ENCODE measurements at regions not wholly inside any gene's neighbourhood (a gene's known extent, or its start where the extent isn't known, plus 50 kb on each side); places are given as distances from the start of the nearest gene placed in this dataset.
"Not testable (repeated sequence)": the region's sequence is repeated elsewhere in the genome, so short reads cannot be mapped to it uniquely, and the experiment has no call there.

GRCh38 chr14:55986069-55986468, 132.1 kb upstream of the PELI2 start:
- no peak for DNase-seq

DNA sequence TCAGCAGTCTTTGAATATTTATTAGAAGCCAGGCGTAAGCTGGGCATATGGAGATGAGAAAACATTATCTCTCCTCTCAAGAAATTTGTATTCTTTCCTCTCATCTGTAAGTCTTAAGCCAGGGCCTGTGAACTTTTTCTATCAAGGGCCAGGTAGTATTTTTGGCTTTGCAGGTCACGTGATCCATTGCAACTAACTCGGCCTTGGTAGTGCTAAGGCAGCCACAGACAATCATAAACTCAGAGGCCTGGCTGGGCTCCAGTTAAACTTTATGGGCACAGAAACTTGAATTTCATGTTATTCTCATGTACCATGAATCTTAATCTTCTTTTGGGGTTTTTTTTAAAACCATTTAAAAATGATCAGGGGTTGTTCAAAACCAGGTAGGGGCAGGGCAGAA, 117.4 kb upstream of the PELI2 start:
- no peak for DNase-seq

DNA sequence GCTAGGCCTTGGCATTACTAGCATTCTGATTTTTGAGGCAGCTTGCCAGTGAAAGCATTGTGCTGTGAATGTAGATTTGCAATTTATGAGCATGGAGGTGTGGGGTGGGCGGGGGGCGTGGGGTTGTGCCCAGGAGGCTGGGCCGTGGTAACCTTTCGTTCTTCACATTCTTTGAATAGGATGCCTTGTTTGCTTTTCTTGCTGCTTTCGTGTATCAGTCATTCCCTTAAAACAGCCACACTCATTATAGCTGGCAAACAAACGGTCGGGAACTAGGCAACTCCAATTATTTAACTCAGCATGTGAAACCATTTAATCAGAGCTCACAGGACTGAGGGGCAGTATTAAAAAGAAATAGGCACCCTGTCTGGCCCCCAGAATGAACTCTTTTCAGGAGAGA, 115.9 kb upstream of the PELI2 start:
- no peak for DNase-seq

DNA sequence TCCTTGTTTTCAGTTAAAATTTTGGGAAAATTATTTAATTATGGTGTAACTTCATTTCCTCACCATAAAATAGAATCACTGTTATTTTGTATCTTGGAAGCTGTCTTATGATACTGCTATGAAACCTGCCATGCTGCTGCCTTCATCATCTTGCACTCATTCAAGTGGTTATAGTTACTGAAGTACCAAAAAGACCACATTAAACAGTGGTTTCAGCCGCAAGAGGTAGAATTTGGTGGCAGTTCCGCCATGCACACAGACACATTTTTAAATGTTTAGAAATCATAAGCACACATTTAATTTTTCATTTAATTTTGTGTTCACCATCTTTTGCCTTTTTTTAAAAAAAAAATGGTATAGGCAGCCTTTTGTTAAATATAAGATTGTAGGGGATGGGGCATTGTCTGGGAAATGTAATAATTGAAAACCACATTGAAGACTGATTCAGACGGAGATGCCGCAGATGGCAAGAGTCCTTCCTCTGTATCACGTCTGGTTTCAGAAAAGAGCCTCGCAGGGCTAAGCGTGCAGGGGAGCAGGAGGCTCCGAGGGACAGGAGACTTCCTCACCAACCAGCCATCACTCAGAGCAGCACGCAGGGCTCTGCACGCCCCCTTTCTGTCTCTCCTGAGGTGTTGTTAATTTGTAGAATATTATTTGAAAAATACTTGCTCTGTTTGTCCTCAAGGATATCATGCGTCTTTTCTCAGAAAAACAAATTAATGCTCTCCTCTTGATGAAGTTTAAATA, 115.2 kb upstream of the PELI2 start:
- DNase-seq, result no peak

DNA sequence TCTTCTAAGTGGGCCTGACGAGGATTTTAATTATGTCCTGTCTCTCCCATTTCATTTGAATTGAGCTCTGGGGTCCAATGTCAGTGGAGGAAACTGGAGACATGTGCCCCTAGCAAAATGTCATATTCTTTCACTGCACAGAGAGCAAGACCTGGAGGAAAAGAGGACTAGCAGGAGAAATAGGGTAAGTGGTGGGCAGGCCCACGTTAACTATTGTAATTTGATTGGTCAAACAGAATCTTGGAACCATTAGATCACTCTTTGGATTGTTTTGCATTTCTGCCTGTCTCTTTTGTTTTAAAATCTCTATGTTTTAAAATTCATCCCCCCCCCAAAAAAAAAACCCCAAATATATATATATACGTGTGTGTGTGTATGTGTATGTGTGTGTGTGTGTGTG, 113.9 kb upstream of the PELI2 start:
- no peak for DNase-seq

- no peak for DNase-seq
These were observed 113.4 kb upstream of the PELI2 start for GRCh38 chr14:56004786-56005185.

DNA sequence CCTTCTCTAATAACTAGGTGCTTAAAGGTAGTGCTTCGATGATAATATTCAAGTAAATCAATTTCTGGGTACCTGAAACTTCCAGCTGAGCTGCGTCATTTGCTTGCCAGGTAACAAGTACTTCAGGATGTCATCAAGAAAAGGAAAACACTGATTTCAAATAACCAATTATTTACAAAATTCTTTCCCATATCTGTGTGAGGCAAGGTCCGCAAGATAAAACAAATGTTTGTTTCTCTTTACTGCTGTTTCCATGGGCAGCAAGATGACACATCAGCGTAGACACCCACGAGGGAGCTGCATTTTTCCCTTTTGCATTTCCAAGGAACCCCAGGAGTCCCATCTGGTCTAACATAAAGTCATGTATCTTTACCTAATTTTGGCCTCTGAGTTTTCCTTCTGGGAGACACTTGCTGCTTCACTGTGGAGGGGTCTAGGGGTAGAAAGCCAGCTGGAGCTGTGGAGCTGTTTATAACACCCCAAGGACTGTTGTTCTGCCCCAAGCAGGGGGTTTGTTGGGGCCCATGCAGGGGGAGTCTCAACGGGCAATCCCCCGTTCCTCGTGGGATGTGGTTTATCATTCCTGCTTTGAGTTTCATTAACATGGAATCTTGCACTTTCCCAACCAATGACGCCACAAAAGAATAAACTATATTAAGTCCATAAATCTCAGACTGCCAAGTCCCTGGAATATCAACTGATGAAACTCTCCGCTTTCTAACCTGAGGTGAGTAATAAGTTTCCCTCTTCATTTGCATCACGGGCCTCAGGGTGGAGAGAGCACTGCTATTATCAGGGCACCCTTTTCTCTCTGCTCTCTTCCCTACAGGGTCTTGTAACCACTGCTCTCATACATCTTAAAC, 112.8 kb upstream of the PELI2 start:
- DNase-seq, result no peak

DNA sequence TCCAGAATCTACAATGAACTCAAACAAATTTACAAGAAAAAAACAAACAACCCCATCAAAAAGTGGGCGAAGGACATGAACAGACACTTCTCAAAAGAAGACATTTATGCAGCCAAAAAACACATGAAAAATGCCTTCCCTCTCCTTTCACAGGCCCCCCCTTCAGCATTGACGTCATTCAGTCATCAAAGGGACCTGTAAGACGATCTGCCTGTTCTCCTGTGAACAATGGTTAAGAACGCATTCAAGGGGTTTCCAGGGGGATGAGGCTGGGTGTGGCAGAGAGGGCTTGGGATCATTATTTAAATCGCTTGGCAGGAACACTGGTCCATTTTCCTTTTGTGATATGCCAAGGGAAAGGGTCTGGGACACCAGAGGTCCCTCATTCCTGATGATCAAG, 110.7 kb upstream of the PELI2 start:
- DNase-seq, result not testable (repeated sequence)

GRCh38 chr14:56008150-56008549, 110.1 kb upstream of the PELI2 start:
- no peak for DNase-seq

- not testable (repeated sequence) for DNase-seq
These were observed 109.5 kb upstream of the PELI2 start for GRCh38 chr14:56008661-56009060.

GRCh38 chr14:56023661-56024081, 94.5 kb upstream of the PELI2 start:
- no peak for DNase-seq

DNA sequence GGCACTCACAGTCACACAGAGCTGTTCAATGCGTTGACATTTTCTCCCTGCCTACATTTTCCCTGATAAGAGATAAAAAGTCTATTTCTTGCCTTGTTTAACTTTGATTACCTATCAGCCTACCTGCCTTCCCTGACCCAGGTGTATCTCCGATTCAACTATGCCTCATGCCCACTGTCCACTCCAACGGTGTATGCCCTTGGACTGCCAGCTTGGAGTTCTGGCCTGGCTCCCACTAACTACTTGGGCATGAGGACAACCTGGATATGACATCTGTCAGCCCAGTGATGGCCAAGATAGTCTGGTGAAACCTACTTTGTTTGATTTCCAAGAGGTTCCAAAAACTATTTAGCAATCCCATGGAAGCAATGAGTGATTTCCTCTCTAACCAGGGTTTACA, 93.0 kb upstream of the PELI2 start:
- DNase-seq, result no peak

GRCh38 chr14:56026506-56026905, 91.7 kb upstream of the PELI2 start:
- no peak for DNase-seq

- DNase-seq, result no peak
These were observed 90.8 kb upstream of the PELI2 start for GRCh38 chr14:56027421-56027820.

DNA sequence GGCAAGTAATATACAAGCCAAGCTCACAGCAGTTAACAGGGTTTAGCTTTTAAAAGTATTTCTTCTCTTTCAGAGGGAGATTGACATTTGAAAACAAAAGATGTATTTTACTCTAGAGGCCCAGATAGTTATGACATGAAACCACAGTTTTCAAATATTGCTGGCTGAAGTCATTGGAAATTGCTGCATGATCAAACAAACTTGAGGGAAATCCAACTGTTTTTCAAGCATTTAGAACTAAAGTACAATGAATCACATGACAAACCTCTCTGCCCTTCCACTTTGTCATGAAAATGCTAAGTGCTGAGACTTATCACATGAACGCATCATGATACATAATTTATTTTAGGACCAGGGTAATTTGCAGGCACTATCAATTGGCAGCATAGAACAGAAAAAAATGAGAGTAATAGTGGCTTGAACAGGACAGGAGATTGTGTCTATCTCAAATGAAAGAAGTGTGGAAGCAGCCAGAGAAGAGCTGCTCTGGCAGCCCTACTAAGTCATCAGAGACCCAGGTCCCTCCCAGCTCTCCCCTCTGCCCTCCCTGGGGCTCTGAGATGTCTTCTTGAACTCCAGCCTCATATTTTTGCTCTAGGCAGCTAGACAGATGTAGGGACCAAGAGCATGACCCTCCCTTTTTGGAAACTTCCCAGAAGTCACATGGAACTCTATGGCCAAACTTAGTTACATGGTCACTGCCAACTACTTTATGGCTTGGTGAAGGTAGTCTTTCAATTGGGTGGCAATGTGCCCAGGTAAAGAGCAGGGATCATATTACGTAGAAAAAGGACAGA, 90.1 kb upstream of the PELI2 start:
- DNase-seq, result no peak

DNA sequence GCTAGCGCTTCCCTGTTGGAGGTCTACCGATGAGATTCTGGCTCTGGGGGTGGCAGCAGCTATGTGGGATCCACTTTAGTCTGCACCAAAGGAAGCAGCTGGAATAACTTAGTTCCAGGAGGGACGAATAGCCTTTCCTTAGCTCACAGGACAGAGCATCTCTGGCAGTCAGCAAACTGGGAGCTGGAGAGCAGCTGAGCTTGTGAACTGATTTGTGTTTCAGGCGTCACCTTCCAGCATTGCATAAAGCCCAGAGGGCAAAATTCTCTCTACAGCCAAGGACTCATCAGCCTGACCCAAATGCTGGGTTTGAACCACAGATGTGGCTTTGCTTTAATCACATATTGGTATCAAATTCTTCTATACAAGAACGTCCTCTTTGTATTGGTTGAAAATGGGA, 81.9 kb upstream of the PELI2 start:
- DNase-seq, result no peak

GRCh38 chr14:56040121-56040520, 78.1 kb upstream of the PELI2 start:
- DNase-seq, result no peak

GRCh38 chr14:56044196-56044595, 74.0 kb upstream of the PELI2 start:
- DNase-seq, result no peak

DNA sequence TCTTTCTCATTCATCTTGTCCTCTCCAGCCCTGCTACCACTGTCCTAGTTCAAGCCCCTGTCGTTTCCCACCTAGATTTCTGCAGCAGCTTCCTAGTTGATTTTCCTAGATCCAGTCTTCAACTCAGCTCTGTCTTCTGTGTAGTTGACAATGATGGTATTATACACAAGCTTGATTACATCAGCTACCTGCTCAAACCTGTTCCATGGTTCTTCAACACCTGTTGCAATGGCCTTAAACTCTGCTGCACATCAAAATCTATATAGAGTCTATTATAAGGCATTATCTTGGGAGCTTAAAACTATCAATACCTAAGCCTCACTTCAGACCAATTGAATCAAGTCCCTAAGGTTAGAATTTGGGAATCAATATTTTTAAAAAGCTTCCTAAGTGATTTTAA, 71.7 kb upstream of the PELI2 start:
- no peak for DNase-seq

GRCh38 chr14:56046996-56047395, 71.2 kb upstream of the PELI2 start:
- DNase-seq, result no peak

DNA sequence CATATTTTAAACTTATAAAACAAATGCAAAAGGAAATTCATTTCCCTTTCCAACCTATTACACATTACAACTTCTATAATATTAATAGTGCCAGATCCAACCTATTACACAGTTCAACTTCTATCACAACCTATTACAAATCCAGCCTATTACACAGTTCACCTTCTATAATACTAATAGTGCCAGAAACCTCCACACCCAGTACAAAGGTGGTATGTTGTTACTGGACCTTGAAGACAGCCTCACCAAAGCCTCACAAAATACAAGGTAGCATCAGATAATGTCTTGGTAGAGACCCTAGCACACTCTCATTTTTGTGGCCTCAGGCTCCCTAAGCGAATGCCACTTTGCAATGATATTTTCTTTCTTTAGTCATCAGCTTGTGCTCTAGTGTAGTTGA, 68.7 kb upstream of the PELI2 start:
- DNase-seq, result no peak

- no peak for DNase-seq
These were observed 62.7 kb upstream of the PELI2 start for GRCh38 chr14:56055511-56055910.

DNA sequence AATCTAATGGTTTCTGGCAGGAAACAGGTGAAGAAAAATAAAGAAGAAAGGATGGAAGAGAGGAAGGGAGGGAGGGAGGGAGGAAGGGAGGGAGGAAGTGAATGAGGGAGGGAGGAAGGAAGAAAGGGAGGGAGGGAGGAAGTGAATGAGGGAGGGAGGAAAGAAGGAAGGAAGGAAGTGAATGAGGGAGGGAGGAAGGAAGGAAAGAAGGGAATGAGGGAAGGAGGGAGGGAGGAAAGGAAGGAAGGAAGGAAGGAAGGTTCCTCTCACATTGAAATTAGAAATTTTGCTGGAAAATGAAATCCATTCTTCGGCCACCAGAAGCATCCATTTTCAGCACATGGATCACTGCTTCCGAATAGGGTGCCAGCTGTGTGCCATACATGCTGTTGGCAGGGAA, 62.2 kb upstream of the PELI2 start:
- DNase-seq, result no peak
